ENCODE measurements at regions not wholly inside any gene's neighbourhood (a gene's known extent, or its start where the extent isn't known, plus 50 kb on each side); places are given as distances from the start of the nearest gene placed in this dataset.

DNA sequence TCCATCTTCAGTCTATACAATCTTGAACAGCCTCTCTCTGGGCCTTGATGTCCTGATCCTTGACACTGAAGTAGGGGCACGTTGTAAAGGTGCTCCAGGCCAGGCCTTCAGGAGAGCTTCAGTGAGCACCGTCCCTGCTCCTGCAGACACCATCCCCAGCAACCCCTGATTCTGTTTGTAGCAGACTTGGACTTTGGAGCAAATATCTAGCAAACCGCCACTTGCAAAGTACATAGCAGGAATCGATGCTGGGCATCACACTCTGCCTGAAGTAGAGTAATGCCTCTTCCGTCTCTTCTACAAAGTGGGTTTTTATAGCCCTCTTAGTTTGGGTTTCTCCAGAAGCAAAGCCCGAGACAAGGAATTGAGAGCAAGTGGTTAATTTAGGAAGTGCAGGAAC, 169.1 kb downstream of the SALL1 start:
- ATAC-seq (ENCODE audit: low FRiP score in 2 of 2) (no peak), DNase-seq (no peak)
- no peaks in the 10 kb centered on the region for H3K4me1 ChIP-seq
- H3K27ac ChIP-seq = no peak overlapping the region
- no peaks in the 10 kb centered on the region for H3K9me3 ChIP-seq
- H3K36me3 ChIP-seq = no peaks in the 10 kb centered on the region
- H3K4me3 ChIP-seq = no peak overlapping the region
- WGBS, 2 donors = 80 to 91% methylated on average over 6 of the region's 6 CpGs
- H3K27me3 ChIP-seq = no peaks in the 10 kb centered on the region
- TF ChIP-seq POLR2A (IDR thresholded peaks at IDR 0.05) (no peak), EP300 (IDR thresholded peaks at IDR 0.05) (no peak), POLR2AphosphoS5 (IDR thresholded peaks at IDR 0.05) (no peak)
- TF ChIP-seq, protein P1, sequence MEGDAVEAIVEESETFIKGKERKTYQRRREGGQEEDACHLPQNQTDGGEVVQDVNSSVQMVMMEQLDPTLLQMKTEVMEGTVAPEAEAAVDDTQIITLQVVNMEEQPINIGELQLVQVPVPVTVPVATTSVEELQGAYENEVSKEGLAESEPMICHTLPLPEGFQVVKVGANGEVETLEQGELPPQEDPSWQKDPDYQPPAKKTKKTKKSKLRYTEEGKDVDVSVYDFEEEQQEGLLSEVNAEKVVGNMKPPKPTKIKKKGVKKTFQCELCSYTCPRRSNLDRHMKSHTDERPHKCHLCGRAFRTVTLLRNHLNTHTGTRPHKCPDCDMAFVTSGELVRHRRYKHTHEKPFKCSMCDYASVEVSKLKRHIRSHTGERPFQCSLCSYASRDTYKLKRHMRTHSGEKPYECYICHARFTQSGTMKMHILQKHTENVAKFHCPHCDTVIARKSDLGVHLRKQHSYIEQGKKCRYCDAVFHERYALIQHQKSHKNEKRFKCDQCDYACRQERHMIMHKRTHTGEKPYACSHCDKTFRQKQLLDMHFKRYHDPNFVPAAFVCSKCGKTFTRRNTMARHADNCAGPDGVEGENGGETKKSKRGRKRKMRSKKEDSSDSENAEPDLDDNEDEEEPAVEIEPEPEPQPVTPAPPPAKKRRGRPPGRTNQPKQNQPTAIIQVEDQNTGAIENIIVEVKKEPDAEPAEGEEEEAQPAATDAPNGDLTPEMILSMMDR (IDR thresholded peaks at IDR 0.05) = no peak

DNA sequence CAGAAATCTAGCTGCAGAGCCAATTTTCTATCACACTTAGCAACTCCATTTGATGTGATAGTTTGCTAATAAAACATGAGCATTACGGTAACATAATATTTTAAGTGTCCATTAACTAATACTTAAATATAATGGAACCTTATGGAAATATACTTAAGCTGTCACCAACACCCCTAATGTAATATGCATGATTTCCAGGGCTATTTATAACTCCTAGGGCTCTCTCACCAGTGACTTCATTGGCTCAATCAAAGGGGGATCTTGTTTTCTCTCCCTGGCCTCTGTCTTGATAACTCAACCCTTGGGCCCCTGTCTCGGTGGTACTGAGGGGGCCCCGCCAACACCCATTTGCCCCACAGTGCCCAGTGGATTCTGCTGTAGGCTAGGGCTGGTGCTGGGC, 170.4 kb downstream of the SALL1 start:
- Histone ChIP-seq H3K27me3 (no peaks in the 10 kb centered on the region), H3K4me1 (no peaks in the 10 kb centered on the region), H3K27ac (no peak overlapping the region), H3K4me3 (no peak overlapping the region), H3K9me3 (no peaks in the 10 kb centered on the region), H3K36me3 (no peaks in the 10 kb centered on the region)
- TF ChIP-seq POLR2A (IDR thresholded peaks at IDR 0.05) (no peak), EP300 (IDR thresholded peaks at IDR 0.05) (no peak), POLR2AphosphoS5 (IDR thresholded peaks at IDR 0.05) (no peak)
- TF ChIP-seq, protein P1 (IDR thresholded peaks at IDR 0.05) = no peak
- ATAC-seq (ENCODE audit: low FRiP score in 2 of 2) (no peak), DNase-seq (no peak)
- WGBS, 2 donors = 69 to 88% methylated on average over 3 of the region's 3 CpGs

DNA sequence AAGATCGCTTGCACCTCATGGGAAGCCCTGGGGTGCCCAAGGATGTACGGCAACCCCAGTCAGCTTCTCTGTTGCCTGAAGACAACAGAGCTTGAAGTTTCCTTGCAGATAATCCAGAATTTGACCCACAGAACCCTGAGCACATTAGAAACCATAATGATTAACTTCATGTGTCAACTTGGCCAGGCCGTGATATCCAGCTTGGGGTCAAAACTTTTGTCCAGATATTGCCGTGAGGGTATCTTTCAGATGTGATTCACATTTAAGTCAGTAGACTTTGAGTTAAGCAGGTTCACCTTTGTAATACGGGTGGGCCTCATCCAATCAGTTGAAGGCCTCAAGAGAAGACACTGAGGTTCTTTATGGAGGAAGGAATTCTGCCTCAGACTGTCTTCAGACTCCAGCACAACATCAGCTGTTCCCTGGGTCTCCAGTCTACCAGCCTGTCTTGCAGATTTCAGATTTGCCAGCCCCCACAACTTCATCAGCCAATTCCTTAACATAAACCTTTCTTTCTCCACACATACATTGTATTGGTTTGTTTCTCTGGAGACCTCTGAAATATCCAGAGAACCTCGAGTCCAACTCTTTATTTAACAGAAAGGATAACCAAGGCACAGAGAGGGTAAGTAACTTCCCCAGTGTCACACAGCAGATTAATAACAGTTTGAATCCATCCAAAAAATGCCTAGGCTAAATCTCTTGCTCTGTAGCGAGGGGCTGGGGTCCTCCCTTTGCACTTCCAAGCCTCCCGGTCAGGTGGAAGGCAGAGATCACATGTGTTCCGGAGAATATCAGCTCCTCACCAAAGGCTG, 171.1 kb downstream of the SALL1 start:
- Histone ChIP-seq H3K4me3 (no peak overlapping the region), H3K27ac (no peak overlapping the region), H3K4me1 (no peaks in the 10 kb centered on the region), H3K36me3 (no peaks in the 10 kb centered on the region), H3K27me3 (no peaks in the 10 kb centered on the region), H3K9me3 (no peaks in the 10 kb centered on the region)
- DNase-seq (no peak), ATAC-seq (ENCODE audit: low FRiP score in 2 of 2) (no peak)
- TF ChIP-seq POLR2A (IDR thresholded peaks at IDR 0.05) (no peak), POLR2AphosphoS5 (IDR thresholded peaks at IDR 0.05) (no peak), EP300 (IDR thresholded peaks at IDR 0.05) (no peak)
- TF ChIP-seq, protein P1 (IDR thresholded peaks at IDR 0.05) = no peak
- 72 to 74% methylated on average over 9 of the region's 9 CpGs for WGBS, 2 donors

DNA sequence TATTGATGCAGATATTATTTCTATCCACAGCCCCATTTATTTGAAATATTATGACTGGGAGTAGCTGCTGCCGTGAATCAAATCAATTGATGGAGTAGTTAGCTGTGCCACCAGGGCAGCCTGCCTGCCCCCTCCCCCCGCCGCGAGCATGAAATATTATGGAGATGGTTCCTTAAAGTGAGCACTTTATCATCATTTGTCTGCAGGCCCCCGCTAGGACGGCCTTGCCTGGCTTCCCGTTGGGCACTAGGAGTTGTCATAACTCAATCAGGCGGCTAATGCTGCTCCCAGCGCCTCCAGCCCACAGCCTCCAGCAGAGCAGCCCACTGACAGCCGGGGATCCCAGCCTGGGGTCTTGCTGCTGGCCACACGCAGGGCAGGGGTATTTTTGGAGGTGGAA, 173.9 kb downstream of the SALL1 start:
- Histone ChIP-seq H3K9me3 (no peaks in the 10 kb centered on the region), H3K36me3 (no peaks in the 10 kb centered on the region), H3K4me3 (no peak overlapping the region), H3K4me1 (no peaks in the 10 kb centered on the region), H3K27me3 (no peaks in the 10 kb centered on the region), H3K27ac (no peak overlapping the region)
- 48 to 73% methylated on average over 5 to 11 of the region's 11 CpGs for WGBS, 2 donors
- ATAC-seq (ENCODE audit: low FRiP score in 2 of 2) (no peak), DNase-seq (no peak)
- no peak for TF ChIP-seq POLR2A (IDR thresholded peaks at IDR 0.05)
- TF ChIP-seq, protein P1 (IDR thresholded peaks at IDR 0.05) = no peak

DNA sequence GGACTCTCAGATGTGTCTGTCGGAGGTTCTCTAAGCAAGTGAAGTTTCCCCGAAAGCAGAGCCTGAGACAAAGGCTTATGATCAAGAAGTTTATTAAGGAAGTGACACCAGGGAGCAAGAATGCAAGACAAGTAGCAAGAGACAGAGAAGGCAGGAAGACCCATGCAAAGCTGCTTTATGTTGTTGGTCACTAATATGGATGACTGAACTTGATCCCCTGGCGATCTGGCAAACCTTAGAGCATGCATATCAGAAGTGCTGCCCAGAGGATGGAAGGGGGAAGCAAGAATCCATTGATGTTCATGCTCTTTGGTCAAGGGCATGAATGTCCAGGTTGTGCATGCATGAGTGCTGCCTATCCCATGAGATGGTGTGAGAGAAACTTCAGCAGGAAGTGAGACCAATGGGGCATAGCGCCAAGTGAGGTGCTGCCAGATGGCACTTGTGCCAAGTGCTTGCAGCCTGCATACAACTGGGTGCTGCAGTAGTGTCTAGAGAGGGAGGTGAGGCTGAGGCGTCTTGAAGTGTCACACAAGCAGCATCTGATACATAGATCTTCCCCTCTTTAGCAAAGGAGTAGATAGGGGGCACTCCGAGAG, 176.5 kb downstream of the SALL1 start:
- DNase-seq = no peak
- no peaks in the 10 kb centered on the region for H3K27me3 ChIP-seq
- no peaks in the 10 kb centered on the region for H3K4me1 ChIP-seq
- no peaks in the 10 kb centered on the region for H3K36me3 ChIP-seq
- no peaks in the 10 kb centered on the region for H3K9me3 ChIP-seq
- ATAC-seq (ENCODE audit: low FRiP score in 2 of 2) = no peak
- 79 to 82% methylated on average over 6 of the region's 6 CpGs for WGBS, 2 donors
- H3K4me3 ChIP-seq = no peak overlapping the region
- no peak overlapping the region for H3K27ac ChIP-seq
- no peak for TF ChIP-seq POLR2AphosphoS5 (IDR thresholded peaks at IDR 0.05)
- TF ChIP-seq POLR2A (IDR thresholded peaks at IDR 0.05) = no peak
- TF ChIP-seq, protein P1 (IDR thresholded peaks at IDR 0.05) = no peak
- no peak for TF ChIP-seq EP300 (IDR thresholded peaks at IDR 0.05)
